ENCODE measurements at regions not wholly inside any gene's neighbourhood (a gene's known extent, or its start where the extent isn't known, plus 50 kb on each side); places are given as distances from the start of the nearest gene placed in this dataset.

DNA sequence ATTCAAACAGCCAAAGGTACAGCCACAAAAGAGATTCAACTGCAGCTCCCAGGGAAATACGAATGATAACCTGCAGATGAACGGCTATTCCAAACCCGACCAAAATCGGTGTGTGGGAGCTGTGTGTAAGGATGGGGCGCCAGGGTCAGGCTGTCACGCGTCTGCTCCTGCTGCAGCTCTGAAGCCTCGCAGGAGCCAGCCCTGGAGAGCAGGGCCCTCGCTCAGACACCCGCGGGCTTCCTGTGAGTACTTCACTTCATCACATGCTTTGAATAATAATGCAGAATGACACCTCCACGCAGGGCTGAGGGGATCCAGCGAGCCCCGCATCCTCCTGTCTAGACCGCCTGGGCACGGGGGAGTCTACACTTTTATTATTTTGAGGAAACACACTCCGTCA is 307.5 kb upstream of the IRX2 start:
- Histone ChIP-seq H3K27ac (no peak overlapping the region), H3K4me3 (no peak overlapping the region), H3K27me3 (no peaks in the 10 kb centered on the region), H3K9me3 (peaks cover 0 to 23% (median 9%) of the 10 kb centered on the region in 4 donors), H3K36me3 (no peaks in the 10 kb centered on the region), H3K4me1 (no peaks in the 10 kb centered on the region)
- 59 to 61% methylated on average over 17 of the region's 17 CpGs for WGBS, 2 donors
- ATAC-seq (ENCODE audit: low FRiP score in 2 of 2): no peak
- TF ChIP-seq POLR2AphosphoS5 (IDR thresholded peaks at IDR 0.05) (no peak), POLR2A (IDR thresholded peaks at IDR 0.05) (no peak), EP300 (IDR thresholded peaks at IDR 0.05) (no peak)
- TF ChIP-seq, protein P1, sequence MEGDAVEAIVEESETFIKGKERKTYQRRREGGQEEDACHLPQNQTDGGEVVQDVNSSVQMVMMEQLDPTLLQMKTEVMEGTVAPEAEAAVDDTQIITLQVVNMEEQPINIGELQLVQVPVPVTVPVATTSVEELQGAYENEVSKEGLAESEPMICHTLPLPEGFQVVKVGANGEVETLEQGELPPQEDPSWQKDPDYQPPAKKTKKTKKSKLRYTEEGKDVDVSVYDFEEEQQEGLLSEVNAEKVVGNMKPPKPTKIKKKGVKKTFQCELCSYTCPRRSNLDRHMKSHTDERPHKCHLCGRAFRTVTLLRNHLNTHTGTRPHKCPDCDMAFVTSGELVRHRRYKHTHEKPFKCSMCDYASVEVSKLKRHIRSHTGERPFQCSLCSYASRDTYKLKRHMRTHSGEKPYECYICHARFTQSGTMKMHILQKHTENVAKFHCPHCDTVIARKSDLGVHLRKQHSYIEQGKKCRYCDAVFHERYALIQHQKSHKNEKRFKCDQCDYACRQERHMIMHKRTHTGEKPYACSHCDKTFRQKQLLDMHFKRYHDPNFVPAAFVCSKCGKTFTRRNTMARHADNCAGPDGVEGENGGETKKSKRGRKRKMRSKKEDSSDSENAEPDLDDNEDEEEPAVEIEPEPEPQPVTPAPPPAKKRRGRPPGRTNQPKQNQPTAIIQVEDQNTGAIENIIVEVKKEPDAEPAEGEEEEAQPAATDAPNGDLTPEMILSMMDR (IDR thresholded peaks at IDR 0.05): no peak
- peak in 1 of 2 donors; percentile 55 for DNase-seq

DNA sequence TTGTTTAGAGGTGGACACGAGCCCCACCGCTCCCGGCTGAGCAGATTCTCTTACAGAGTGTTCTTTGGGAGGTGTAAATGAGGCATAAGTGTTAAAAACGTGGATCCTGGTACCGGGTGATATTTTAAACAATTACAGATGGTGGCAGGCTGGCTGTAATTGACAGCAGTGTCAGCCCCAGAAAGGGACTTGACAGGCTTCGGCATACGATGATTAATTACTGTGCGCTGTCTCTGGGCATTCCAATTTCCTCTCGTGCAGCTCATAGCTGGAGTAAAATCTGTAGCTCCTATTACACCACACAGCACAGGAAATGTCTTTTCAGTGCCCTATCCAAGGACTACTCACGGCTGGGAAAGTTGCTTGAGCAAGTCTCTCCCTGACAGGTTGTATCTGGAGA is 305.4 kb upstream of the IRX2 start:
- DNase-seq (no peak), ATAC-seq (ENCODE audit: low FRiP score in 2 of 2) (no peak)
- Histone ChIP-seq H3K27me3 (no peaks in the 10 kb centered on the region), H3K9me3 (peaks cover 0 to 16% (median 9%) of the 10 kb centered on the region in 4 donors), H3K4me1 (no peaks in the 10 kb centered on the region), H3K36me3 (no peaks in the 10 kb centered on the region), H3K4me3 (no peak overlapping the region), H3K27ac (no peak overlapping the region)
- TF ChIP-seq POLR2A (IDR thresholded peaks at IDR 0.05) (no peak), EP300 (IDR thresholded peaks at IDR 0.05) (no peak), POLR2AphosphoS5 (IDR thresholded peaks at IDR 0.05) (no peak)
- TF ChIP-seq, protein P1 (IDR thresholded peaks at IDR 0.05): no peak
- 42 to 45% methylated on average over 9 to 10 of the region's 10 CpGs for WGBS, 2 donors

DNA sequence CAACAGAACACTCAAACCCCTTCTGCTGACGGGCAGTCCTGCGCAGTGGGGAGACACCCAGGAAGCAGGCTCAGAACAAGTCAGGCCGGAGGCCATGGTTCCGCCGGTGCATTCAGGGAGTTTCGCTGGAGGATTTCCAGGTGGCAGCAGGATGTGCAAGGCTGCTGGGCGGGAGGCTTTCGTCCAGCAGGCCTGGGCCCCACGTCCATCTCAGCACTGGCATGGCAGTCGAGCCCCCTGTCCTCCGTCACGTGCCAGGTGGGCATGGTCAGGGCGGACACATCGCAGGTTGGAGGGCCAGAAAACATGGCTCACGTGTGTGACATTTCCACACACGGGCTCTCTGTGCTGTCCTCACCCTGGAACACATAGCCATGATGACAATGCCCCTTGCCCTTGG is 299.9 kb upstream of the IRX2 start:
- H3K9me3 ChIP-seq: peaks cover 0 to 3% (median 0%) of the 10 kb centered on the region in 4 donors
- 89% methylated on average over 14 to 16 of the region's 16 CpGs for WGBS, 2 donors
- peak in 1 of 2 donors; percentile 65 for DNase-seq
- H3K4me1 ChIP-seq: no peaks in the 10 kb centered on the region
- no peaks in the 10 kb centered on the region for H3K36me3 ChIP-seq
- H3K27ac ChIP-seq: no peak overlapping the region
- H3K4me3 ChIP-seq: no peak overlapping the region
- TF ChIP-seq POLR2AphosphoS5 (IDR thresholded peaks at IDR 0.05) (no peak), POLR2A (IDR thresholded peaks at IDR 0.05) (no peak)
- no peaks in the 10 kb centered on the region for H3K27me3 ChIP-seq
- ATAC-seq (ENCODE audit: low FRiP score in 2 of 2): no peak

DNA sequence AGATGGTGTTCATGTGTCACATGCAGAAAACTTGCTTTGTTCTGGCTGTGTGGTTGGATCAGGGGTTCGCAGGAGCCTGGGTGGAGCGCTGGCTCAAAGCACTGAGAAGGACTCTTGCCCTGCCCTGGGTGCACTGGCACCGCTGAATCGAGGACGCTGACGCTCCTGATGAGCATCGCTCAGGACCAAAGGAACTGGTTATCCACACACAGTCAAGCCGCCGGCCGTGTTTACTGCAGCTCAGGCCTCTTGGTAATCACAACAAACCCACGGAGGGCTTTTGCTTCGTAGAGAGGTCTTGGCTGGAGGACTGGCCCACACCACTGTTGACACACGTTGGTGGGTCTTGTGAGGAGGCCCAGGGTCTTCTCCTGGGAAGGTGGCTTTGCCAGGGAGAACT is 299.4 kb upstream of the IRX2 start:
- 90 to 91% methylated on average over 8 to 13 of the region's 13 CpGs for WGBS, 2 donors
- peaks cover 0 to 3% (median 0%) of the 10 kb centered on the region in 4 donors for H3K9me3 ChIP-seq
- no peak overlapping the region for H3K4me3 ChIP-seq
- DNase-seq (no peak), ATAC-seq (ENCODE audit: low FRiP score in 2 of 2) (no peak)
- no peak overlapping the region for H3K27ac ChIP-seq
- no peaks in the 10 kb centered on the region for H3K27me3 ChIP-seq
- H3K36me3 ChIP-seq: no peaks in the 10 kb centered on the region
- H3K4me1 ChIP-seq: no peaks in the 10 kb centered on the region
- TF ChIP-seq EP300 (IDR thresholded peaks at IDR 0.05): no peak
- no peak for TF ChIP-seq POLR2A (IDR thresholded peaks at IDR 0.05)
- TF ChIP-seq, protein P1 (IDR thresholded peaks at IDR 0.05): no peak
- no peak for TF ChIP-seq POLR2AphosphoS5 (IDR thresholded peaks at IDR 0.05)

DNA sequence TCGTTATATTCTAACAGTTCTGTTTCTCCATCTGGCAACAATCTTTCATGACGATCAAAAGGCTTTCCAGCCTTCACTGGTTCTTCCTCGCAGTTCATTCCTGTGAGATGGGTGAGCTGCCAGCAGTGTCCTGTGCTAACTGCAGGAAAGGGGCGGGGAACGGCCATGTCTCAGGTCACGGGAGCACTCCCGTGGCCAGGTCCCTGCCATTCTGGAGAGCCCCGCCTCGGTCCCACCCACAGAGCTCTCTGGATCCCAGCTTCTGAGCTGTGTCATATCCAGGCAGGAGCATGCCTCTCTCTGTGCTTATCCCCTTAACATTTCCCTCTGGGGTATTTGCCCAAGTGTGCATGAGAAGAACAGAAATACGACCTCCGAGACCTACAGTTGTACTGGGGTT is 297.8 kb upstream of the IRX2 start:
- WGBS, 2 donors: 82 to 88% methylated on average over 8 to 11 of the region's 11 CpGs
- H3K9me3 ChIP-seq: peaks cover 0 to 3% (median 0%) of the 10 kb centered on the region in 4 donors
- TF ChIP-seq, protein P1 (IDR thresholded peaks at IDR 0.05): no peak
- TF ChIP-seq POLR2A (IDR thresholded peaks at IDR 0.05): no peak
- no peak for TF ChIP-seq EP300 (IDR thresholded peaks at IDR 0.05)
- TF ChIP-seq POLR2AphosphoS5 (IDR thresholded peaks at IDR 0.05): no peak
- no peak overlapping the region for H3K27ac ChIP-seq
- no peak overlapping the region for H3K4me3 ChIP-seq
- H3K36me3 ChIP-seq: no peaks in the 10 kb centered on the region
- no peak for ATAC-seq (ENCODE audit: low FRiP score in 2 of 2)
- no peaks in the 10 kb centered on the region for H3K27me3 ChIP-seq
- H3K4me1 ChIP-seq: no peaks in the 10 kb centered on the region
- DNase-seq: no peak
